IMR-90 (cell line): ENCODE measurements at regions not wholly inside any gene's neighbourhood (a gene's known extent, or its start where the extent isn't known, plus 50 kb on each side); places are given as distances from the start of the nearest gene placed in this dataset.

Experiments
- ATAC-seq: fragments of 200-7000 bp; cut with Tn5 transposase; 2 replicates; pipeline ENCODE4 v1.9.1; 2020; ENCODE audit warnings: low read depth, mild to moderate bottlenecking, moderate library complexity
- BruUV-seq: library from RNA; stranded (reverse); fragments of 400-500 nt; replicated peaks from 2 replicates; lab custom pipeline; 2021; lab: Mats Ljungman, UMichigan
- CTCF ChIA-PET: fragments of 300-600 bp; formaldehyde crosslinking; extraction: SDS; loops from one replicate; lab custom pipeline; 2021; ENCODE audit warnings: antibody characterized with exemption; lab: Yijun Ruan, JAX
- POLR2A ChIA-PET: fragments of 300-600 bp; sonication (Branson Sonifier 250); formaldehyde crosslinking; loops from one replicate; lab custom pipeline; 2022; ENCODE audit warnings: antibody characterized with exemption; ENCODE audit not compliant: unreplicated experiment; lab: Charles Lee
- DNase-seq: peaks from one replicate; pipeline ENCODE4 v3.0.0; 2013
- H2AFZ ChIP-seq: replicated peaks from 2 replicates; pipeline ENCODE3; 2013; ENCODE audit warnings: low read length, mild to moderate bottlenecking; ENCODE audit not compliant: poor library complexity
- H2AK5ac ChIP-seq: 2 replicates; pipeline ENCODE4 v1.6.1; 2013; ENCODE audit warnings: low read depth, low read length, inconsistent platforms
- H2AK9ac ChIP-seq: replicated peaks from 2 replicates; pipeline ENCODE3; 2013; ENCODE audit warnings: mild to moderate bottlenecking, low read depth, low read length, moderate library complexity; ENCODE audit not compliant: poor library complexity
- H2BK120ac ChIP-seq: 2 replicates; pipeline ENCODE4 v1.6.1; 2013; ENCODE audit warnings: low read depth, low read length, inconsistent platforms
- H2BK15ac ChIP-seq: 3 replicates; pipeline ENCODE4 v1.6.1; 2013; ENCODE audit warnings: low read depth, low read length, inconsistent platforms
- H2BK20ac ChIP-seq: 2 replicates; pipeline ENCODE4 v1.6.1; 2013; ENCODE audit warnings: low read depth, mild to moderate bottlenecking, inconsistent platforms, low read length, moderate library complexity
- H2BK5ac ChIP-seq: 2 replicates; pipeline ENCODE4 v1.6.1; 2013; ENCODE audit warnings: mild to moderate bottlenecking, low read depth, low read length, inconsistent platforms; ENCODE audit not compliant: poor library complexity, severe bottlenecking
- H3K14ac ChIP-seq: replicated peaks from 2 replicates; pipeline ENCODE4 v1.6.1; 2013; ENCODE audit warnings: low read depth, low read length, inconsistent platforms
- H3K18ac ChIP-seq: 2 replicates; pipeline ENCODE4 v1.6.1; 2013; ENCODE audit warnings: low read depth, low read length, control low read depth
- H3K23ac ChIP-seq: 2 replicates; pipeline ENCODE4 v1.6.1; 2013; ENCODE audit warnings: low read depth, low read length, inconsistent platforms
- H3K27ac ChIP-seq: 2 replicates; pipeline ENCODE4 v1.5.1; 2013; ENCODE audit warnings: mild to moderate bottlenecking, control low read depth, low read length; ENCODE audit not compliant: insufficient read depth
- H3K27me3 ChIP-seq: 2 replicates; pipeline ENCODE4 v1.6.1; 2013; ENCODE audit warnings: low read length; ENCODE audit not compliant: control insufficient read depth, insufficient read depth
- H3K36me3 ChIP-seq: 2 replicates; pipeline ENCODE4 v1.6.1; 2013; ENCODE audit warnings: low read length, mixed read lengths; ENCODE audit not compliant: control insufficient read depth, insufficient read depth
- H3K4ac ChIP-seq: 2 replicates; pipeline ENCODE4 v1.6.1; 2013; ENCODE audit warnings: low read depth, low read length, inconsistent platforms
- H3K4me1 ChIP-seq: 2 replicates; pipeline ENCODE4 v1.6.1; 2013; ENCODE audit warnings: low read length, mixed read lengths; ENCODE audit not compliant: control insufficient read depth, insufficient read depth
- H3K4me2 ChIP-seq: 2 replicates; pipeline ENCODE4 v1.6.1; 2013; ENCODE audit warnings: low read depth, mild to moderate bottlenecking, control low read depth, low read length, moderate library complexity
- H3K4me3 ChIP-seq: 2 replicates; pipeline ENCODE4 v1.5.1; 2013; ENCODE audit warnings: low read depth, mild to moderate bottlenecking, control low read depth, low read length, moderate library complexity; ENCODE audit not compliant: insufficient read depth
- H3K56ac ChIP-seq: 2 replicates; pipeline ENCODE4 v1.6.1; 2013; ENCODE audit warnings: low read length, inconsistent platforms; ENCODE audit not compliant: insufficient read depth; ENCODE audit errors: extremely low read depth
- H3K79me1 ChIP-seq, 2 experiments: 2 replicates each; pipeline ENCODE4 v1.6.1; 2013; ENCODE audit warnings: low read length in 2 of 2, inconsistent platforms in 1 of 2, low read depth in 1 of 2
- H3K9ac ChIP-seq: 2 replicates; pipeline ENCODE4 v1.6.1; 2013; ENCODE audit warnings: low read depth, low read length, control low read depth
- H3K9me1 ChIP-seq: 2 replicates; pipeline ENCODE4 v1.6.1; 2013; ENCODE audit warnings: low read length, inconsistent platforms; ENCODE audit not compliant: insufficient read depth
- H3K9me3 ChIP-seq: 2 replicates; pipeline ENCODE4 v1.6.1; 2013; ENCODE audit warnings: low read length; ENCODE audit not compliant: control insufficient read depth, insufficient read depth
- H4K20me1 ChIP-seq: 2 replicates; pipeline ENCODE4 v1.6.1; 2013; ENCODE audit warnings: low read length, inconsistent platforms; ENCODE audit not compliant: insufficient read depth
- H4K5ac ChIP-seq: 2 replicates; pipeline ENCODE4 v1.6.1; 2013; ENCODE audit warnings: mild to moderate bottlenecking, low read depth, low read length, control low read depth
- H4K8ac ChIP-seq, 2 experiments: 2 replicates each; pipeline ENCODE4 v1.6.1; 2013; ENCODE audit warnings: low read depth in 2 of 2, low read length in 2 of 2, control low read depth in 1 of 2, inconsistent platforms in 1 of 2
- H4K91ac ChIP-seq: 2 replicates; pipeline ENCODE4 v1.6.1; 2013; ENCODE audit warnings: low read depth, low read length, inconsistent platforms; ENCODE audit not compliant: insufficient read depth
- CHD1 ChIP-seq: IDR thresholded peaks from 2 replicates; pipeline ENCODE4 v1.6.1; 2012; ENCODE audit warnings: low read depth, low read length, improper control_type of control experiment
- FOS ChIP-seq: fragments of 150-350 bp; IDR thresholded peaks from 2 replicates; pipeline ENCODE4 v1.6.1; 2016; ENCODE audit warnings: low read depth, low read length
- MAFK ChIP-seq: IDR thresholded peaks from 2 replicates; pipeline ENCODE4 v1.6.1; 2012; ENCODE audit warnings: low read depth, low read length, improper control_type of control experiment
- MXI1 ChIP-seq: IDR thresholded peaks from 2 replicates; pipeline ENCODE4 v1.6.1; 2012; ENCODE audit warnings: low read depth, mild to moderate bottlenecking, low read length, moderate library complexity, borderline replicate concordance
- POLR2A ChIP-seq: IDR thresholded peaks from 2 replicates; pipeline ENCODE4 v1.6.1; 2012; ENCODE audit warnings: mild to moderate bottlenecking, low read depth, low read length
- RAD21 ChIP-seq: IDR thresholded peaks from 2 replicates; pipeline ENCODE4 v1.6.1; 2012; ENCODE audit warnings: low read length, improper control_type of control experiment
- RFX5 ChIP-seq: IDR thresholded peaks from 2 replicates; pipeline ENCODE4 v1.8.0; 2012; ENCODE audit warnings: low read depth, mild to moderate bottlenecking, low read length, moderate library complexity
- SMC3 ChIP-seq: fragments of 150-350 bp; IDR thresholded peaks from 2 replicates; pipeline ENCODE4 v1.6.1; 2016; ENCODE audit warnings: low read depth, mild to moderate bottlenecking, antibody characterized with exemption, low read length, moderate library complexity
- WGBS, 2 experiments: methylation state at CpG; one replicate each; pipeline versions ENCODE4 v1.1.5 to v1.1.7; 2013; ENCODE audit warnings: missing lambda C conversion rate in 2 of 2; ENCODE audit not compliant: insufficient read length in 1 of 2; ENCODE audit errors: extremely low coverage in 2 of 2; 5-methylcytosine and 5-hydroxymethylcytosine counted together
- dilution Hi-C: fragments of 300-500 bp; cut with HindIII; formaldehyde crosslinking; loops from one replicate; pipeline ENCODE4 v1.14.3; 2018; ENCODE audit warnings: low sequenced_read_pairs; ENCODE audit not compliant: unreplicated experiment
- in situ Hi-C: fragments of 300-500 bp; cut with MboI; formaldehyde crosslinking; loops from 3 replicates; pipeline ENCODE4 v1.14.3; 2019; ENCODE audit warnings: low sequenced_read_pairs, inconsistent platforms, mixed read lengths
- intact Hi-C: fragments of 100-400 bp; cut with micrococcal nuclease; formaldehyde crosslinking; loops from 2 replicates; pipeline ENCODE4 v1.10.0; 2022
- TF ChIP-seq, protein P1 (sequence below): fragments of 150-350 bp; IDR thresholded peaks from 2 replicates; pipeline ENCODE4 v1.6.1; 2017; ENCODE audit warnings: mild to moderate bottlenecking, antibody characterized with exemption, low read length, low read depth
- TF ChIP-seq, protein P2 (sequence below): conservative IDR thresholded peaks from 2 replicates; pipeline ENCODE4 v1.5.1; 2012; ENCODE audit warnings: mild to moderate bottlenecking, low read depth, low read length, improper control_type of control experiment
- TF ChIP-seq, protein P3 (sequence below): fragments of 150-350 bp; IDR thresholded peaks from 2 replicates; pipeline ENCODE4 v1.6.1; 2016; ENCODE audit warnings: low read depth, mild to moderate bottlenecking, low read length, moderate library complexity, borderline replicate concordance

DNA sequence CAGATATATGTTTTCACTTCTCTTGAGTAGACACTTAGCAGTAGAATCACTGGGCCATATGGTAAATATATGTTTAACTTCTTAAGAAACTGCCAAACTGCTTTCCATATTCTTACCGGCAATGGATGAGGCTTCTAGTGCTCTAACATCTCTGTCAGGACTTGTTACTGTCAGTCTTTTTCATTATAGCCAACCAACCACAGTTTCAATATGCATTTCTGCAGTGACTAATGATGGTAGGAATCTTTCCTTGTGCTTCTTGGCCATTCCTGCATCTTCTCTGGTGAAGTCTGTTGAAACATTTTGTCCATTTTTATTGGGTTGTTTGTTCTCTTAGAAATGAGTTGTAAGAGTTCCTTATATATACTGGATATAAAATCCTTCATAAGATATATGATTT is 66.0 kb upstream of the SYNDIG1 start:
- no peak overlapping the region for H3K18ac ChIP-seq
- no peaks in the 10 kb centered on the region for H3K9me3 ChIP-seq
- H2BK120ac ChIP-seq, result no peak overlapping the region
- no peak overlapping the region for H4K5ac ChIP-seq
- H3K79me1 ChIP-seq, result no peaks in the 10 kb centered on the region
- no peak overlapping the region for H4K8ac ChIP-seq
- no peak overlapping the region for H4K91ac ChIP-seq
- ChIA-PET CTCF (no interaction called here), POLR2A (no interaction called here)
- no CpG with 5 or more reads among the region's 1 CpG for WGBS, 2 experiments
- no peaks in the 10 kb centered on the region for H3K27me3 ChIP-seq
- H2AK5ac ChIP-seq, result no peak overlapping the region
- H3K4ac ChIP-seq, result no peak overlapping the region
- no peak overlapping the region for H3K56ac ChIP-seq
- no peak overlapping the region for H3K4me3 ChIP-seq
- dilution Hi-C loops (no loop called here), in situ Hi-C loops (no loop called here), intact Hi-C loops (no loop called here)
- H2AK9ac ChIP-seq, result no peak overlapping the region
- no peak overlapping the region for H2AFZ ChIP-seq
- no peak overlapping the region for H3K27ac ChIP-seq
- no peaks in the 10 kb centered on the region for H3K36me3 ChIP-seq
- DNase-seq, result no peak
- no peak overlapping the region for H2BK5ac ChIP-seq
- no peak overlapping the region for H3K14ac ChIP-seq
- BruUV-seq, result no TSS peak
- H3K23ac ChIP-seq, result no peak overlapping the region
- no peak overlapping the region for H2BK20ac ChIP-seq
- TF ChIP-seq, protein P1, sequence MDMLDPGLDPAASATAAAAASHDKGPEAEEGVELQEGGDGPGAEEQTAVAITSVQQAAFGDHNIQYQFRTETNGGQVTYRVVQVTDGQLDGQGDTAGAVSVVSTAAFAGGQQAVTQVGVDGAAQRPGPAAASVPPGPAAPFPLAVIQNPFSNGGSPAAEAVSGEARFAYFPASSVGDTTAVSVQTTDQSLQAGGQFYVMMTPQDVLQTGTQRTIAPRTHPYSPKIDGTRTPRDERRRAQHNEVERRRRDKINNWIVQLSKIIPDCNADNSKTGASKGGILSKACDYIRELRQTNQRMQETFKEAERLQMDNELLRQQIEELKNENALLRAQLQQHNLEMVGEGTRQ, result no peak
- TF ChIP-seq RFX5, result no peak
- TF ChIP-seq, protein P2, sequence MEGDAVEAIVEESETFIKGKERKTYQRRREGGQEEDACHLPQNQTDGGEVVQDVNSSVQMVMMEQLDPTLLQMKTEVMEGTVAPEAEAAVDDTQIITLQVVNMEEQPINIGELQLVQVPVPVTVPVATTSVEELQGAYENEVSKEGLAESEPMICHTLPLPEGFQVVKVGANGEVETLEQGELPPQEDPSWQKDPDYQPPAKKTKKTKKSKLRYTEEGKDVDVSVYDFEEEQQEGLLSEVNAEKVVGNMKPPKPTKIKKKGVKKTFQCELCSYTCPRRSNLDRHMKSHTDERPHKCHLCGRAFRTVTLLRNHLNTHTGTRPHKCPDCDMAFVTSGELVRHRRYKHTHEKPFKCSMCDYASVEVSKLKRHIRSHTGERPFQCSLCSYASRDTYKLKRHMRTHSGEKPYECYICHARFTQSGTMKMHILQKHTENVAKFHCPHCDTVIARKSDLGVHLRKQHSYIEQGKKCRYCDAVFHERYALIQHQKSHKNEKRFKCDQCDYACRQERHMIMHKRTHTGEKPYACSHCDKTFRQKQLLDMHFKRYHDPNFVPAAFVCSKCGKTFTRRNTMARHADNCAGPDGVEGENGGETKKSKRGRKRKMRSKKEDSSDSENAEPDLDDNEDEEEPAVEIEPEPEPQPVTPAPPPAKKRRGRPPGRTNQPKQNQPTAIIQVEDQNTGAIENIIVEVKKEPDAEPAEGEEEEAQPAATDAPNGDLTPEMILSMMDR, result no peak
- TF ChIP-seq SMC3, result no peak
- TF ChIP-seq MXI1, result no peak
- TF ChIP-seq, protein P3, sequence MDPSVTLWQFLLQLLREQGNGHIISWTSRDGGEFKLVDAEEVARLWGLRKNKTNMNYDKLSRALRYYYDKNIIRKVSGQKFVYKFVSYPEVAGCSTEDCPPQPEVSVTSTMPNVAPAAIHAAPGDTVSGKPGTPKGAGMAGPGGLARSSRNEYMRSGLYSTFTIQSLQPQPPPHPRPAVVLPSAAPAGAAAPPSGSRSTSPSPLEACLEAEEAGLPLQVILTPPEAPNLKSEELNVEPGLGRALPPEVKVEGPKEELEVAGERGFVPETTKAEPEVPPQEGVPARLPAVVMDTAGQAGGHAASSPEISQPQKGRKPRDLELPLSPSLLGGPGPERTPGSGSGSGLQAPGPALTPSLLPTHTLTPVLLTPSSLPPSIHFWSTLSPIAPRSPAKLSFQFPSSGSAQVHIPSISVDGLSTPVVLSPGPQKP, result no peak
- TF ChIP-seq POLR2A, result no peak
- TF ChIP-seq CHD1, result no peak
- TF ChIP-seq RAD21, result no peak
- TF ChIP-seq FOS, result no peak
- TF ChIP-seq MAFK, result no peak
- H3K9me1 ChIP-seq, result no peaks in the 10 kb centered on the region
- no peak for ATAC-seq
- no peak overlapping the region for H2BK15ac ChIP-seq
- no peaks in the 10 kb centered on the region for H4K20me1 ChIP-seq
- H3K9ac ChIP-seq, result no peak overlapping the region
- H3K4me1 ChIP-seq, result no peaks in the 10 kb centered on the region
- no peak overlapping the region for H3K4me2 ChIP-seq
